HEK293 (cell line): ENCODE measurements at regions not wholly inside any gene's neighbourhood (a gene's known extent, or its start where the extent isn't known, plus 50 kb on each side); places are given as distances from the start of the nearest gene placed in this dataset.

Source experiments
- BCL11A ChIP-seq: fragments of 450-650 bp; formaldehyde crosslinking; IDR thresholded peaks from 2 replicates; pipeline ENCODE4 v1.5.1; 2016; ENCODE audit warnings: low read depth, missing biosample characterization, missing genetic modification characterization
- MYNN ChIP-seq: fragments of 450-650 bp; formaldehyde crosslinking; IDR thresholded peaks from 2 replicates; pipeline ENCODE4 v1.5.1; 2016; ENCODE audit warnings: missing biosample characterization, missing genetic modification characterization, borderline replicate concordance
- PATZ1 ChIP-seq: fragments of 450-650 bp; formaldehyde crosslinking; IDR thresholded peaks from 2 replicates; pipeline ENCODE4 v1.5.1; 2016; ENCODE audit warnings: missing biosample characterization, missing genetic modification characterization
- PRDM10 ChIP-seq: fragments of 450-650 bp; formaldehyde crosslinking; IDR thresholded peaks from 2 replicates; pipeline ENCODE4 v1.5.1; 2016; ENCODE audit warnings: missing biosample characterization, missing genetic modification characterization
- SCRT1 ChIP-seq: fragments of 450-650 bp; formaldehyde crosslinking; IDR thresholded peaks from 2 replicates; pipeline ENCODE4 v1.5.1; 2016; ENCODE audit warnings: missing biosample characterization, missing genetic modification characterization, borderline replicate concordance
- SCRT2 ChIP-seq: fragments of 450-650 bp; formaldehyde crosslinking; IDR thresholded peaks from 2 replicates; pipeline ENCODE4 v1.5.1; 2016; ENCODE audit warnings: missing biosample characterization, missing genetic modification characterization
- TCF7L2 ChIP-seq: IDR thresholded peaks from 2 replicates; pipeline ENCODE4 v1.6.1; 2011; ENCODE audit warnings: low read depth, mild to moderate bottlenecking, inconsistent platforms, low read length, moderate library complexity, borderline replicate concordance
- ZBTB26 ChIP-seq: fragments of 450-650 bp; formaldehyde crosslinking; optimal IDR thresholded peaks from 2 replicates; pipeline ENCODE3; 2016; ENCODE audit warnings: missing biosample characterization, mild to moderate bottlenecking, missing genetic modification characterization
- ZBTB44 ChIP-seq: fragments of 450-650 bp; IDR thresholded peaks from 2 replicates; pipeline ENCODE4 v1.5.1; 2018; ENCODE audit warnings: missing biosample characterization, mild to moderate bottlenecking, missing genetic modification characterization
- ZNF114 ChIP-seq: fragments of 450-650 bp; formaldehyde crosslinking; IDR thresholded peaks from 2 replicates; pipeline ENCODE4 v1.5.0; 2017; ENCODE audit warnings: missing biosample characterization, missing genetic modification characterization
- ZNF140 ChIP-seq: fragments of 450-650 bp; formaldehyde crosslinking; IDR thresholded peaks from 2 replicates; pipeline ENCODE4 v1.5.1; 2016; ENCODE audit warnings: missing biosample characterization, missing genetic modification characterization
- ZNF155 ChIP-seq: fragments of 450-650 bp; formaldehyde crosslinking; IDR thresholded peaks from 2 replicates; pipeline ENCODE4 v1.5.1; 2016; ENCODE audit warnings: missing biosample characterization, missing genetic modification characterization
- ZNF18 ChIP-seq: fragments of 450-650 bp; formaldehyde crosslinking; IDR thresholded peaks from 2 replicates; pipeline ENCODE4 v1.5.1; 2016; ENCODE audit warnings: missing biosample characterization, missing genetic modification characterization
- ZNF248 ChIP-seq: fragments of 450-650 bp; formaldehyde crosslinking; IDR thresholded peaks from 2 replicates; pipeline ENCODE4 v1.5.1; 2017; ENCODE audit warnings: missing biosample characterization, missing genetic modification characterization
- ZNF274 ChIP-seq, 2 experiments: fragments of 200-500 bp in 1 of 2; fragments of 450-650 bp in 1 of 2; sonication (Bioruptor generic) in 1 of 2; formaldehyde crosslinking in 1 of 2; IDR thresholded peaks; 2 replicates each; pipeline versions ENCODE4 v1.5.1 to v1.6.1; 2014 to 2016; ENCODE audit warnings: borderline replicate concordance in 1 of 2, inconsistent platforms in 1 of 2, low read length in 1 of 2, missing biosample characterization in 1 of 2, missing genetic modification characterization in 1 of 2
- ZNF280C ChIP-seq: fragments of 450-650 bp; formaldehyde crosslinking; IDR thresholded peaks from 2 replicates; pipeline ENCODE4 v1.5.1; 2016; ENCODE audit warnings: missing biosample characterization, missing genetic modification characterization
- ZNF354C ChIP-seq: fragments of 450-650 bp; formaldehyde crosslinking; IDR thresholded peaks from 2 replicates; pipeline ENCODE4 v1.5.1; 2016; ENCODE audit warnings: missing biosample characterization, missing genetic modification characterization, low read depth, borderline replicate concordance
- ZNF416 ChIP-seq: fragments of 450-650 bp; formaldehyde crosslinking; IDR thresholded peaks from 2 replicates; pipeline ENCODE4 v1.5.1; 2016; ENCODE audit warnings: missing biosample characterization, missing genetic modification characterization
- ZNF510 ChIP-seq: fragments of 450-650 bp; formaldehyde crosslinking; IDR thresholded peaks from 2 replicates; pipeline ENCODE4 v1.5.1; 2018; ENCODE audit warnings: mild to moderate bottlenecking, missing genetic modification characterization, missing biosample characterization; ENCODE audit not compliant: insufficient replicate concordance
- ZNF600 ChIP-seq: fragments of 450-650 bp; formaldehyde crosslinking; IDR thresholded peaks from 2 replicates; pipeline ENCODE4 v1.5.1; 2016; ENCODE audit warnings: missing biosample characterization, missing genetic modification characterization
- ZNF624 ChIP-seq: fragments of 450-650 bp; formaldehyde crosslinking; IDR thresholded peaks from 2 replicates; pipeline ENCODE4 v1.5.1; 2017; ENCODE audit warnings: missing biosample characterization, missing genetic modification characterization
- ZNF629 ChIP-seq: fragments of 450-650 bp; formaldehyde crosslinking; IDR thresholded peaks from 2 replicates; pipeline ENCODE4 v1.5.1; 2017; ENCODE audit warnings: missing biosample characterization, missing genetic modification characterization
- ZNF677 ChIP-seq: fragments of 450-650 bp; IDR thresholded peaks from 2 replicates; pipeline ENCODE4 v1.5.0; 2018; ENCODE audit warnings: missing biosample characterization, mild to moderate bottlenecking, missing genetic modification characterization, moderate library complexity
- ZNF791 ChIP-seq: fragments of 450-650 bp; formaldehyde crosslinking; IDR thresholded peaks from 2 replicates; pipeline ENCODE4 v1.5.1; 2016; ENCODE audit warnings: missing biosample characterization, missing genetic modification characterization
- ZNF843 ChIP-seq: fragments of 450-650 bp; formaldehyde crosslinking; IDR thresholded peaks from 2 replicates; pipeline ENCODE4 v1.5.1; 2016; ENCODE audit warnings: missing biosample characterization, missing genetic modification characterization
- ZSCAN23 ChIP-seq: fragments of 450-650 bp; formaldehyde crosslinking; IDR thresholded peaks from 2 replicates; pipeline ENCODE4 v1.5.1; 2016; ENCODE audit warnings: missing biosample characterization, missing genetic modification characterization

- peak; percentile 73 for TF ChIP-seq PRDM10 (tag by site-specific recombination)
- no peak for TF ChIP-seq ZNF600 (tag by site-specific recombination)
- no peak for TF ChIP-seq ZNF274 (IDR thresholded peaks at IDR 0.05; ENCODE audit: low read length)
- TF ChIP-seq ZNF274 (tag by site-specific recombination; IDR thresholded peaks at IDR 0.05; ENCODE audit: borderline replicate concordance), result no peak
- no peak for TF ChIP-seq ZNF510 (tag by site-specific recombination)
- TF ChIP-seq ZBTB44 (tag by site-specific recombination), result peak; percentile 55
- no peak for TF ChIP-seq ZNF677 (tag by site-specific recombination)
- TF ChIP-seq ZBTB26 (tag by site-specific recombination), result no peak
- TF ChIP-seq ZNF140 (tag by site-specific recombination), result no peak
- TF ChIP-seq PATZ1 (tag by site-specific recombination), result peak; percentile 69
- TF ChIP-seq ZNF416 (tag by site-specific recombination), result no peak
- TF ChIP-seq ZNF629 (tag by site-specific recombination), result peak; percentile 93
- TF ChIP-seq ZNF280C (tag by site-specific recombination), result no peak
- peak; percentile 71 for TF ChIP-seq ZNF18 (tag by site-specific recombination)
- TF ChIP-seq ZNF354C (tag by site-specific recombination), result no peak
- TF ChIP-seq ZNF843 (tag by site-specific recombination), result peak; percentile 89
- peak; percentile 78; the same call in 1 of the 2 replicates for TF ChIP-seq BCL11A (tag by site-specific recombination)
- no peak for TF ChIP-seq ZNF624
- peak; percentile 94 for TF ChIP-seq SCRT2 (tag by site-specific recombination)
- no peak for TF ChIP-seq ZNF791 (tag by site-specific recombination)
- no peak for TF ChIP-seq SCRT1 (tag by site-specific recombination)
- no peak for TF ChIP-seq ZNF114 (tag by site-specific recombination)
- 0 out of 2 replicates have a peak, but pooled peaks have one; percentile 45 for TF ChIP-seq TCF7L2
- no peak for TF ChIP-seq ZNF248 (tag by site-specific recombination)
- no peak for TF ChIP-seq ZNF155 (tag by site-specific recombination)
- no peak for TF ChIP-seq MYNN (tag by site-specific recombination)
- TF ChIP-seq ZSCAN23, result peak; percentile 90
Observed at GRCh38 chr5:174505621-174506020, 218.8 kb upstream of the MSX2 start (continued).
